Cardiac muscle cell (in vitro differentiated cells and primary cell): ENCODE measurements at regions not wholly inside any gene's neighbourhood (a gene's known extent, or its start where the extent isn't known, plus 50 kb on each side); places are given as distances from the start of the nearest gene placed in this dataset.
A peak's percentile ranks its signal among the peaks of the same experiment; 100 is the strongest.

Source experiments
- DNase-seq, 2 donors: peaks; one replicate each; pipeline versions ENCODE4 v3.0.0 to v3.0.0-alpha.2; 2010 to 2017; ENCODE audit warnings: low read depth in 1 of 2, low spot score in 1 of 2
- H3K27ac ChIP-seq: fragments of 200-600 bp; sonication (generic); 2 replicates; pipeline ENCODE4 v1.5.1; 2016
- H3K27me3 ChIP-seq: fragments of 200-600 bp; sonication (generic); 2 replicates; pipeline ENCODE4 v1.6.0; 2016; ENCODE audit warnings: control low read depth
- H3K36me3 ChIP-seq: fragments of 200-600 bp; sonication (generic); 2 replicates; pipeline ENCODE4 v1.5.1; 2016; ENCODE audit warnings: control low read depth
- H3K4me1 ChIP-seq: fragments of 200-600 bp; sonication (generic); 2 replicates; pipeline ENCODE4 v1.8.1; 2017; ENCODE audit warnings: low read depth, mild to moderate bottlenecking, mixed run types
- H3K4me3 ChIP-seq: fragments of 200-600 bp; sonication (generic); 2 replicates; pipeline ENCODE4 v1.5.1; 2016; ENCODE audit warnings: mild to moderate bottlenecking
- H3K9me3 ChIP-seq: fragments of 200-600 bp; sonication (generic); 2 replicates; pipeline ENCODE4 v1.5.1; 2017; ENCODE audit warnings: low read depth, mild to moderate bottlenecking, control low read depth
- TF ChIP-seq, protein P1 (sequence below): IDR thresholded peaks from 2 replicates; pipeline ENCODE4 v1.5.1; 2012; ENCODE audit warnings: low read depth, mild to moderate bottlenecking, low read length

GRCh38 chr16:76976101-76976500 lies 214.9 kb upstream of the MON1B start:
- Histone ChIP-seq H3K27ac (no peak overlapping the region), H3K4me3 (no peak overlapping the region), H3K4me1 (no peaks in the 10 kb centered on the region), H3K36me3 (no peaks in the 10 kb centered on the region), H3K27me3 (no peaks in the 10 kb centered on the region), H3K9me3 (no peaks in the 10 kb centered on the region)
- TF ChIP-seq, protein P1, sequence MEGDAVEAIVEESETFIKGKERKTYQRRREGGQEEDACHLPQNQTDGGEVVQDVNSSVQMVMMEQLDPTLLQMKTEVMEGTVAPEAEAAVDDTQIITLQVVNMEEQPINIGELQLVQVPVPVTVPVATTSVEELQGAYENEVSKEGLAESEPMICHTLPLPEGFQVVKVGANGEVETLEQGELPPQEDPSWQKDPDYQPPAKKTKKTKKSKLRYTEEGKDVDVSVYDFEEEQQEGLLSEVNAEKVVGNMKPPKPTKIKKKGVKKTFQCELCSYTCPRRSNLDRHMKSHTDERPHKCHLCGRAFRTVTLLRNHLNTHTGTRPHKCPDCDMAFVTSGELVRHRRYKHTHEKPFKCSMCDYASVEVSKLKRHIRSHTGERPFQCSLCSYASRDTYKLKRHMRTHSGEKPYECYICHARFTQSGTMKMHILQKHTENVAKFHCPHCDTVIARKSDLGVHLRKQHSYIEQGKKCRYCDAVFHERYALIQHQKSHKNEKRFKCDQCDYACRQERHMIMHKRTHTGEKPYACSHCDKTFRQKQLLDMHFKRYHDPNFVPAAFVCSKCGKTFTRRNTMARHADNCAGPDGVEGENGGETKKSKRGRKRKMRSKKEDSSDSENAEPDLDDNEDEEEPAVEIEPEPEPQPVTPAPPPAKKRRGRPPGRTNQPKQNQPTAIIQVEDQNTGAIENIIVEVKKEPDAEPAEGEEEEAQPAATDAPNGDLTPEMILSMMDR = no peak
- no peak for DNase-seq

- no peak for DNase-seq
- no peaks in the 10 kb centered on the region for H3K36me3 ChIP-seq
- no peak overlapping the region for H3K4me3 ChIP-seq
- no peaks in the 10 kb centered on the region for H3K27me3 ChIP-seq
- H3K27ac ChIP-seq = no peak overlapping the region
- no peaks in the 10 kb centered on the region for H3K4me1 ChIP-seq
- no peaks in the 10 kb centered on the region for H3K9me3 ChIP-seq
- TF ChIP-seq, protein P1 = no peak
Measured at GRCh38 chr16:76976756-76977155, 214.2 kb upstream of the MON1B start.

GRCh38 chr16:76984196-76984595 lies 206.8 kb upstream of the MON1B start:
- Histone ChIP-seq H3K4me1 (no peaks in the 10 kb centered on the region), H3K27me3 (no peaks in the 10 kb centered on the region), H3K4me3 (no peak overlapping the region), H3K27ac (no peak overlapping the region), H3K9me3 (no peaks in the 10 kb centered on the region), H3K36me3 (no peaks in the 10 kb centered on the region)
- TF ChIP-seq, protein P1 = no peak
- no peak for DNase-seq

DNA sequence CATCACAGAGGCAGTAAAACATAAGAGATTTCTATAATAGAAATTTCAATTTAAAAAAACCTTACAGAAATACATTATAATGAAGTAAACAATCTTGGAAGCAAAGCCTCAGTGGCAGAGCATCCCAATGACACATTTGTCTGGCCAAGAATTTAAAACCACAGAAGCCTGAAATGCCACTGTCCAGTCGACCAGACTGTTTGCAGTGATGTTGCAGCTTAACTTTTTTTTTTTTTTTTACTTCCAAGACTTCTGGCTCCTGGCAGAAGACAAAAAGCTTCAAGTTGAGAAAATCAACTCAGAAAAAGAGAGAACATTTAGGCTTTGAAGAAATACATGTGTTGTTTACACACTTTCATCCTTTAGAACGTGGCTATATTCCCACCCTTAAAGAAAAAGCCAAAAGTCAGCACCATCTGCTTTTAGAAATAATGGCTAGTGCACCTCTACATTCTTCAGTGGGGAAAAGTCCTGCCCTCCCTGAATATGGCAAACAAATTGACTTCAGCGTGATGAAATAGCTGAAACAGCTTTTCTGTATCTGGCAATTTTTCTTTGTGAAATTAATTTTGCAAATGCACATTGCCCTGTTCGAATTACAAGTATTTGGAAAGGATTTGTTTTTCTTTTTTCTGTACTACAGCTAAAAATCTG lies 205.5 kb upstream of the MON1B start:
- TF ChIP-seq, protein P1 = no peak
- Histone ChIP-seq H3K27ac (no peak overlapping the region), H3K36me3 (no peaks in the 10 kb centered on the region), H3K27me3 (no peaks in the 10 kb centered on the region), H3K4me3 (no peak overlapping the region), H3K9me3 (no peaks in the 10 kb centered on the region), H3K4me1 (no peaks in the 10 kb centered on the region)
- peak in 1 of 2 donors; percentile 1 for DNase-seq

GRCh38 chr16:76988526-76988925 lies 202.5 kb upstream of the MON1B start:
- Histone ChIP-seq H3K9me3 (no peaks in the 10 kb centered on the region), H3K27me3 (no peaks in the 10 kb centered on the region), H3K36me3 (no peaks in the 10 kb centered on the region), H3K27ac (no peak overlapping the region), H3K4me1 (no peaks in the 10 kb centered on the region), H3K4me3 (no peak overlapping the region)
- TF ChIP-seq, protein P1 = no peak
- DNase-seq = peak in 1 of 2 donors; percentile 13
